Panc1 (cell line): ENCODE measurements at regions not wholly inside any gene's neighbourhood (a gene's known extent, or its start where the extent isn't known, plus 50 kb on each side); places are given as distances from the start of the nearest gene placed in this dataset.

Source experiments
- ATAC-seq: fragments of 200-7000 bp; cut with Tn5 transposase; 2 replicates; pipeline ENCODE4 v1.9.1; 2020; ENCODE audit warnings: mild to moderate bottlenecking, moderate library complexity
- BruUV-seq: library from RNA; stranded (reverse); fragments of 400-500 nt; replicated peaks from 2 replicates; lab custom pipeline; 2021; lab: Mats Ljungman, UMichigan
- CTCF ChIA-PET: fragments of 300-600 bp; sonication (Branson Sonifier 250); formaldehyde crosslinking; loops from one replicate; lab custom pipeline; 2022; ENCODE audit warnings: antibody characterized with exemption; lab: Charles Lee
- POLR2A ChIA-PET: fragments of 300-600 bp; sonication (Branson Sonifier 250); formaldehyde crosslinking; loops from one replicate; lab custom pipeline; 2022; ENCODE audit warnings: antibody characterized with exemption; lab: Charles Lee
- DNase-seq: peaks from one replicate; pipeline ENCODE4 v3.0.0-alpha.2; 2010; ENCODE audit warnings: low read depth, low spot score
- H3K27ac ChIP-seq: 2 replicates; pipeline ENCODE4 v1.5.1; 2011; ENCODE audit warnings: mild to moderate bottlenecking, low read length, inconsistent platforms
- H3K27me3 ChIP-seq: fragments of 200-500 bp; sonication (Bioruptor generic); 2 replicates; pipeline ENCODE4 v1.6.0; 2014; ENCODE audit warnings: low read length, inconsistent platforms; ENCODE audit not compliant: control insufficient read depth, insufficient read depth
- H3K36me3 ChIP-seq: fragments of 200-500 bp; sonication (Bioruptor generic); 2 replicates; pipeline ENCODE4 v1.5.1; 2014; ENCODE audit warnings: inconsistent platforms, mild to moderate bottlenecking, low read length, moderate library complexity; ENCODE audit not compliant: control insufficient read depth, insufficient read depth
- H3K4me1 ChIP-seq: 2 replicates; pipeline ENCODE4 v1.5.1; 2011; ENCODE audit warnings: inconsistent platforms, mild to moderate bottlenecking, low read length, moderate library complexity; ENCODE audit not compliant: control insufficient read depth, insufficient read depth
- H3K4me3 ChIP-seq, 2 experiments: 2 replicates each; pipeline ENCODE4 v1.5.1; 2011 to 2012; ENCODE audit warnings: low read depth in 2 of 2, low read length in 2 of 2, mild to moderate bottlenecking in 2 of 2, inconsistent platforms in 1 of 2, moderate library complexity in 1 of 2
- H3K9me3 ChIP-seq: fragments of 200-500 bp; sonication (Bioruptor generic); 2 replicates; pipeline ENCODE4 v1.5.1; 2014; ENCODE audit warnings: low read depth, mild to moderate bottlenecking, inconsistent platforms, low read length, moderate library complexity; ENCODE audit not compliant: control insufficient read depth, insufficient read depth
- CTCF ChIP-seq: fragments of 450-650 bp; IDR thresholded peaks from 2 replicates; pipeline ENCODE4 v1.5.1; 2017; ENCODE audit warnings: mild to moderate bottlenecking
- POLR2AphosphoS5 ChIP-seq: IDR thresholded peaks from 2 replicates; pipeline ENCODE4 v1.6.1; 2012; ENCODE audit warnings: mild to moderate bottlenecking, low read depth, low read length, moderate library complexity
- REST ChIP-seq, 2 experiments: IDR thresholded peaks; 2 replicates each; pipeline ENCODE4 v1.6.1; 2011 to 2012; ENCODE audit warnings: low read depth in 2 of 2, control low read depth in 1 of 2, low read length in 1 of 2, mild to moderate bottlenecking in 1 of 2, moderate library complexity in 1 of 2; ENCODE audit not compliant: insufficient read depth in 1 of 2
- SIN3A ChIP-seq: IDR thresholded peaks from 2 replicates; pipeline ENCODE4 v1.6.1; 2012; ENCODE audit warnings: low read depth, mild to moderate bottlenecking, low read length, moderate library complexity, borderline replicate concordance; ENCODE audit not compliant: insufficient read depth
- TCF7L2 ChIP-seq: IDR thresholded peaks from 2 replicates; pipeline ENCODE4 v1.6.1; 2011; ENCODE audit warnings: mild to moderate bottlenecking, low read depth, low read length, inconsistent platforms
- in situ Hi-C: cut with HindIII; loops from 2 replicates; pipeline ENCODE4 v1.10.0; 2016; ENCODE audit warnings: low sequenced_read_pairs, low pct_unique_long_range_greater_than_20kb
- intact Hi-C: fragments of 100-400 bp; cut with micrococcal nuclease; formaldehyde crosslinking; loops from one replicate; pipeline ENCODE4 v1.10.0; 2022; ENCODE audit not compliant: unreplicated experiment

GRCh38 chr3:31047673-31048072 lies 153.2 kb upstream of the GADL1 start:
- TF ChIP-seq CTCF (no peak), REST (IDR thresholded peaks at IDR 0.05; ENCODE audit: insufficient read depth in 1 of 2, low read depth in 2 of 2, low read length in 1 of 2) (no peak), POLR2AphosphoS5 (no peak), TCF7L2 (no peak), SIN3A (no peak)
- intact Hi-C loops (no loop called here), in situ Hi-C loops (no loop called here)
- no peaks in the 10 kb centered on the region for H3K9me3 ChIP-seq
- no peak overlapping the region for H3K27ac ChIP-seq
- no peaks in the 10 kb centered on the region for H3K36me3 ChIP-seq
- H3K4me1 ChIP-seq, result no peaks in the 10 kb centered on the region
- DNase-seq, result no peak
- H3K4me3 ChIP-seq, result no peak overlapping the region
- BruUV-seq, result no TSS peak
- CTCF ChIA-PET, result no interaction called here
- POLR2A ChIA-PET, result no interaction called here
- ATAC-seq, result no peak
- no peaks in the 10 kb centered on the region for H3K27me3 ChIP-seq

GRCh38 chr3:31048143-31048542 lies 153.7 kb upstream of the GADL1 start:
- no peaks in the 10 kb centered on the region for H3K4me1 ChIP-seq
- DNase-seq (no peak), ATAC-seq (no peak)
- no TSS peak for BruUV-seq
- in situ Hi-C loops (no loop called here), intact Hi-C loops (no loop called here)
- H3K27ac ChIP-seq, result no peak overlapping the region
- no peaks in the 10 kb centered on the region for H3K9me3 ChIP-seq
- CTCF ChIA-PET, result no interaction called here
- H3K4me3 ChIP-seq, result no peak overlapping the region
- POLR2A ChIA-PET, result no interaction called here
- no peak for TF ChIP-seq POLR2AphosphoS5
- no peaks in the 10 kb centered on the region for H3K27me3 ChIP-seq
- no peaks in the 10 kb centered on the region for H3K36me3 ChIP-seq

- Histone ChIP-seq H3K4me3 (no peak overlapping the region), H3K9me3 (no peaks in the 10 kb centered on the region), H3K27ac (no peak overlapping the region), H3K27me3 (no peaks in the 10 kb centered on the region), H3K36me3 (no peaks in the 10 kb centered on the region), H3K4me1 (no peaks in the 10 kb centered on the region)
- TF ChIP-seq TCF7L2, result no peak
- TF ChIP-seq REST (IDR thresholded peaks at IDR 0.05; ENCODE audit: insufficient read depth in 1 of 2, low read depth in 2 of 2, low read length in 1 of 2), result no peak
- no peak for TF ChIP-seq SIN3A
- TF ChIP-seq POLR2AphosphoS5, result no peak
- no peak for TF ChIP-seq CTCF
- CTCF ChIA-PET, result no interaction called here
- POLR2A ChIA-PET, result no interaction called here
- DNase-seq, result no peak
- intact Hi-C loops, result no loop called here
- in situ Hi-C loops, result no loop called here
- ATAC-seq, result no peak
- no TSS peak for BruUV-seq
Measured at GRCh38 chr3:31050296-31050695, 155.8 kb upstream of the GADL1 start.
